ENCODE measurements at regions not wholly inside any gene's neighbourhood (a gene's known extent, or its start where the extent isn't known, plus 50 kb on each side); places are given as distances from the start of the nearest gene placed in this dataset.

- no peak for TF ChIP-seq POLR2AphosphoS5 (IDR thresholded peaks at IDR 0.05)
- TF ChIP-seq MXI1 (conservative IDR thresholded peaks at IDR 0.05; ENCODE audit: poor library complexity, severe bottlenecking), result no peak
- TF ChIP-seq TAF1 (IDR thresholded peaks at IDR 0.05; ENCODE audit: low read depth), result no peak
Measured at GRCh38 chr15:60065951-60066350, 61.8 kb downstream of the FOXB1 start (continued).

- H3K27ac ChIP-seq (ENCODE audit: low read length), result no peak overlapping the region
- H3K36me3 ChIP-seq (ENCODE audit: insufficient read depth, low read length), result no peaks in the 10 kb centered on the region
- H3F3A ChIP-seq (ENCODE audit: insufficient read depth, low read length, poor library complexity, severe bottlenecking), result no peaks in the 10 kb centered on the region
- no peak overlapping the region for H3K9ac ChIP-seq (ENCODE audit: low read length)
- H3K4me3 ChIP-seq (ENCODE audit: low read length), result no peak overlapping the region
- no peaks in the 10 kb centered on the region for H4K20me1 ChIP-seq (ENCODE audit: insufficient read depth)
- no peaks in the 10 kb centered on the region for H3K79me2 ChIP-seq (replicated peaks; ENCODE audit: insufficient read depth, low read length)
- no peak overlapping the region for H3K4me2 ChIP-seq (ENCODE audit: low read length)
- H2AFZ ChIP-seq (ENCODE audit: low read depth, low read length), result no peak overlapping the region
- no peaks in the 10 kb centered on the region for H3K9me2 ChIP-seq (ENCODE audit: insufficient read depth, low read length)
- TF ChIP-seq CTCF (IDR thresholded peaks at IDR 0.05; ENCODE audit: poor library complexity, severe bottlenecking) (no peak), SMC3 (conservative IDR thresholded peaks at IDR 0.05; ENCODE audit: poor library complexity) (no peak), RAD21 (conservative IDR thresholded peaks at IDR 0.05) (no peak), REST (IDR thresholded peaks at IDR 0.05; ENCODE audit: borderline replicate concordance) (no peak), MXI1 (conservative IDR thresholded peaks at IDR 0.05; ENCODE audit: poor library complexity, severe bottlenecking) (no peak), TAF1 (IDR thresholded peaks at IDR 0.05; ENCODE audit: low read depth) (no peak), EZH2 (IDR thresholded peaks at IDR 0.05; ENCODE audit: borderline replicate concordance, insufficient read depth, low read length, poor library complexity, severe bottlenecking) (no peak), EP300 (conservative IDR thresholded peaks at IDR 0.05; ENCODE audit: poor library complexity, severe bottlenecking) (no peak), POLR2AphosphoS5 (IDR thresholded peaks at IDR 0.05) (no peak)
- H3K27me3 ChIP-seq (ENCODE audit: insufficient read depth, low read depth, low read length), result no peaks in the 10 kb centered on the region
- H3K9me3 ChIP-seq (ENCODE audit: low read length), result no peaks in the 10 kb centered on the region
Measured at GRCh38 chr15:60070838-60071493, 66.9 kb downstream of the FOXB1 start.

- TF ChIP-seq MXI1 (conservative IDR thresholded peaks at IDR 0.05; ENCODE audit: poor library complexity, severe bottlenecking) (no peak), EZH2 (IDR thresholded peaks at IDR 0.05; ENCODE audit: borderline replicate concordance, insufficient read depth, low read length, poor library complexity, severe bottlenecking) (no peak), TAF1 (IDR thresholded peaks at IDR 0.05; ENCODE audit: low read depth) (no peak), CTCF (IDR thresholded peaks at IDR 0.05; ENCODE audit: poor library complexity, severe bottlenecking) (no peak), POLR2AphosphoS5 (IDR thresholded peaks at IDR 0.05) (no peak), SMC3 (conservative IDR thresholded peaks at IDR 0.05; ENCODE audit: poor library complexity) (no peak), RAD21 (conservative IDR thresholded peaks at IDR 0.05) (no peak), REST (IDR thresholded peaks at IDR 0.05; ENCODE audit: borderline replicate concordance) (no peak), EP300 (conservative IDR thresholded peaks at IDR 0.05; ENCODE audit: poor library complexity, severe bottlenecking) (no peak)
- no peaks in the 10 kb centered on the region for H4K20me1 ChIP-seq (ENCODE audit: insufficient read depth)
- no peaks in the 10 kb centered on the region for H3K36me3 ChIP-seq (ENCODE audit: insufficient read depth, low read length)
- no peak overlapping the region for H3K27ac ChIP-seq (ENCODE audit: low read length)
- H3K27me3 ChIP-seq (ENCODE audit: insufficient read depth, low read depth, low read length), result no peaks in the 10 kb centered on the region
- H3K4me3 ChIP-seq (ENCODE audit: low read length), result no peak overlapping the region
- H3K9ac ChIP-seq (ENCODE audit: low read length), result no peak overlapping the region
- H3F3A ChIP-seq (ENCODE audit: insufficient read depth, low read length, poor library complexity, severe bottlenecking), result no peaks in the 10 kb centered on the region
- no peak overlapping the region for H3K4me2 ChIP-seq (ENCODE audit: low read length)
- H3K79me2 ChIP-seq (replicated peaks; ENCODE audit: insufficient read depth, low read length), result no peaks in the 10 kb centered on the region
- H3K9me3 ChIP-seq (ENCODE audit: low read length), result no peaks in the 10 kb centered on the region
- H2AFZ ChIP-seq (ENCODE audit: low read depth, low read length), result no peak overlapping the region
- H3K9me2 ChIP-seq (ENCODE audit: insufficient read depth, low read length), result no peaks in the 10 kb centered on the region
Measured at GRCh38 chr15:60072826-60073465, 68.8 kb downstream of the FOXB1 start.

Data from neural cell (in vitro differentiated cells).